SK-N-SH (cell line): ENCODE measurements at regions not wholly inside any gene's neighbourhood (a gene's known extent, or its start where the extent isn't known, plus 50 kb on each side); places are given as distances from the start of the nearest gene placed in this dataset.

Source experiments
- CTCF ChIA-PET: fragments of 300-600, 350-600 bp; formaldehyde crosslinking; extraction: SDS; loops from one replicate; lab custom pipeline; 2021; lab: Yijun Ruan, JAX
- POLR2A ChIA-PET: fragments of 350-600 bp; sonication (Branson Sonifier 250); formaldehyde crosslinking; extraction: SDS; loops from one replicate; lab custom pipeline; 2020; ENCODE audit warnings: antibody characterized with exemption, inconsistent platforms; lab: Yijun Ruan, JAX
- DNase-seq: peaks from one replicate; pipeline ENCODE4 v3.0.0; 2012
- H2AFZ ChIP-seq: fragments of 200-600 bp; sonication (generic); 2 replicates; pipeline ENCODE4 v1.8.1; 2016; ENCODE audit warnings: antibody characterized with exemption, mild to moderate bottlenecking, low read depth
- H3F3A ChIP-seq: fragments of 200-600 bp; sonication (generic); replicated peaks from 2 replicates; pipeline ENCODE3; 2016; ENCODE audit warnings: antibody characterized with exemption, mild to moderate bottlenecking; ENCODE audit not compliant: insufficient read depth
- H3K27ac ChIP-seq, 2 experiments: fragments of 200-500 bp in 1 of 2; fragments of 200-600 bp in 1 of 2; sonication (Bioruptor generic) in 1 of 2; sonication (generic), shearing (Covaris generic) in 1 of 2; 2 replicates each; pipeline versions ENCODE4 v1.5.1 to v1.6.1; 2014 to 2016; ENCODE audit warnings: low read depth in 2 of 2, inconsistent platforms in 1 of 2, low read length in 1 of 2, mild to moderate bottlenecking in 1 of 2, mixed read lengths in 1 of 2
- H3K27me3 ChIP-seq: fragments of 200-600 bp; sonication (generic), shearing (Covaris generic); 2 replicates; pipeline ENCODE4 v1.6.1; 2016; ENCODE audit warnings: mixed run types; ENCODE audit not compliant: insufficient read depth
- H3K36me3 ChIP-seq, 2 experiments: fragments of 200-500 bp in 1 of 2; fragments of 200-600 bp in 1 of 2; sonication (Bioruptor generic) in 1 of 2; sonication (generic) in 1 of 2; replicated peaks in 1 of 2; 2 replicates each; pipeline versions ENCODE3 to v1.5.1; 2014 to 2016; ENCODE audit warnings: low read length in 1 of 2, mild to moderate bottlenecking in 1 of 2; ENCODE audit not compliant: insufficient read depth in 2 of 2, control insufficient read depth in 1 of 2
- H3K4me1 ChIP-seq, 2 experiments: fragments of 200-500 bp in 1 of 2; fragments of 200-600 bp in 1 of 2; sonication (Bioruptor generic) in 1 of 2; sonication (generic), shearing (Covaris generic) in 1 of 2; 2 replicates each; pipeline versions ENCODE4 v1.5.1 to v1.6.1; 2014 to 2016; ENCODE audit warnings: low read depth in 1 of 2, low read length in 1 of 2, mixed run types in 1 of 2; ENCODE audit not compliant: insufficient read depth in 2 of 2, control insufficient read depth in 1 of 2
- H3K4me2 ChIP-seq: fragments of 200-600 bp; sonication (generic), shearing (Covaris generic); 2 replicates; pipeline ENCODE4 v1.6.1; 2017; ENCODE audit warnings: mixed run types
- H3K4me3 ChIP-seq, 2 experiments: fragments of 200-500 bp in 1 of 2; fragments of 200-600 bp in 1 of 2; sonication (Bioruptor generic) in 1 of 2; sonication (generic), shearing (Covaris generic) in 1 of 2; 2 replicates each; pipeline versions ENCODE4 v1.5.1 to v1.8.1; 2014 to 2016; ENCODE audit warnings: low read depth in 2 of 2, inconsistent platforms in 1 of 2, low read length in 1 of 2, mild to moderate bottlenecking in 1 of 2, mixed read lengths in 1 of 2, moderate library complexity in 1 of 2
- H3K79me2 ChIP-seq: fragments of 200-600 bp; sonication (generic); 2 replicates; pipeline ENCODE4 v1.8.1; 2017; ENCODE audit warnings: mild to moderate bottlenecking; ENCODE audit not compliant: insufficient read depth
- H3K9ac ChIP-seq: fragments of 200-600 bp; sonication (generic); 2 replicates; pipeline ENCODE4 v1.6.1; 2017; ENCODE audit warnings: mixed run types
- H3K9me2 ChIP-seq: fragments of 200-600 bp; sonication (generic); 2 replicates; pipeline ENCODE4 v1.6.1; 2017; ENCODE audit warnings: mixed run types
- H3K9me3 ChIP-seq: fragments of 200-600 bp; sonication (generic); 2 replicates; pipeline ENCODE4 v1.6.1; 2017; ENCODE audit warnings: mixed run types, mild to moderate bottlenecking, moderate library complexity
- H4K20me1 ChIP-seq: fragments of 200-600 bp; sonication (generic); 2 replicates; pipeline ENCODE4 v1.6.1; 2017; ENCODE audit warnings: mild to moderate bottlenecking, mixed run types; ENCODE audit not compliant: insufficient read depth
- EP300 ChIP-seq, 2 experiments: IDR thresholded peaks; 2 replicates each; pipeline versions ENCODE4 v1.4.0 to v1.6.1; 2012; ENCODE audit warnings: borderline replicate concordance in 1 of 2, low read depth in 1 of 2, low read length in 1 of 2
- FOSL2 ChIP-seq: IDR thresholded peaks from 2 replicates; pipeline ENCODE4 v1.4.0; 2012; ENCODE audit warnings: low read depth, mild to moderate bottlenecking, moderate library complexity, borderline replicate concordance
- FOXJ3 ChIP-seq: sonication (generic); formaldehyde crosslinking; IDR thresholded peaks from 2 replicates; pipeline ENCODE4 v1.5.1; 2020; ENCODE audit warnings: mild to moderate bottlenecking, missing genetic modification reagents
- FOXM1 ChIP-seq: IDR thresholded peaks from 2 replicates; pipeline ENCODE4 v1.4.0; 2012; ENCODE audit warnings: low read depth, mild to moderate bottlenecking
- GATA2 ChIP-seq: sonication (generic); formaldehyde crosslinking; IDR thresholded peaks from 2 replicates; pipeline ENCODE4 v1.5.0; 2020; ENCODE audit warnings: mild to moderate bottlenecking, missing genetic modification reagents
- JUND ChIP-seq: IDR thresholded peaks from 2 replicates; pipeline ENCODE4 v1.4.0; 2012
- MAX ChIP-seq: IDR thresholded peaks from 2 replicates; pipeline ENCODE4 v1.4.0; 2012; ENCODE audit warnings: low read depth
- MEF2A ChIP-seq: IDR thresholded peaks from 2 replicates; pipeline ENCODE4 v1.4.0; 2012; ENCODE audit warnings: low read depth, borderline replicate concordance
- NRF1 ChIP-seq: IDR thresholded peaks from 2 replicates; pipeline ENCODE4 v1.6.1; 2012; ENCODE audit warnings: low read depth, mild to moderate bottlenecking, low read length
- PBX3 ChIP-seq: IDR thresholded peaks from 2 replicates; pipeline ENCODE4; 2012
- RAD21 ChIP-seq: IDR thresholded peaks from 2 replicates; pipeline ENCODE4 v1.6.1; 2012; ENCODE audit warnings: mild to moderate bottlenecking, low read length
- RCOR1 ChIP-seq: fragments of 150-350 bp; IDR thresholded peaks from 2 replicates; pipeline ENCODE4 v1.6.1; 2017; ENCODE audit warnings: antibody characterized with exemption, low read length
- RXRA ChIP-seq: IDR thresholded peaks from 2 replicates; pipeline ENCODE4 v1.4.0; 2012; ENCODE audit warnings: low read depth, mild to moderate bottlenecking, borderline replicate concordance
- SIN3A ChIP-seq: IDR thresholded peaks from 2 replicates; pipeline ENCODE4 v1.6.1; 2012; ENCODE audit warnings: low read depth, mild to moderate bottlenecking, low read length, moderate library complexity, borderline replicate concordance
- SMC3 ChIP-seq: IDR thresholded peaks from 2 replicates; pipeline ENCODE4 v1.6.1; 2012; ENCODE audit warnings: low read depth, low read length, improper control_type of control experiment
- TAF1 ChIP-seq: IDR thresholded peaks from 2 replicates; pipeline ENCODE4 v1.6.1; 2012; ENCODE audit warnings: low read depth, mild to moderate bottlenecking, low read length, moderate library complexity, borderline replicate concordance
- TCF12 ChIP-seq: IDR thresholded peaks from 2 replicates; pipeline ENCODE4 v1.4.0; 2012
- TEAD4 ChIP-seq: IDR thresholded peaks from 2 replicates; pipeline ENCODE4 v1.4.0; 2012; ENCODE audit warnings: mild to moderate bottlenecking, borderline replicate concordance; ENCODE audit not compliant: insufficient read depth
- YY1 ChIP-seq: IDR thresholded peaks from 2 replicates; pipeline ENCODE4 v1.4.0; 2012; ENCODE audit warnings: low read depth, mild to moderate bottlenecking
- WGBS: methylation state at CpG from one replicate; pipeline ENCODE4 v1.1.6; 2017; ENCODE audit warnings: low lambda C conversion rate; 5-methylcytosine and 5-hydroxymethylcytosine counted together
- TF ChIP-seq, protein P1 (sequence below): fragments of 150-350 bp; IDR thresholded peaks from 2 replicates; pipeline ENCODE4 v1.6.1; 2016; ENCODE audit warnings: mild to moderate bottlenecking, low read depth, low read length
- TF ChIP-seq, protein P2 (sequence below): IDR thresholded peaks from 2 replicates; pipeline ENCODE4 v1.6.1; 2012; ENCODE audit warnings: mild to moderate bottlenecking, low read depth, low read length, moderate library complexity

- TF ChIP-seq TCF12 (peak; percentile 15; the same call in 1 of the 2 replicates), YY1 (no peak), TAF1 (no peak), MAX (no peak), RAD21 (no peak), JUND (peak; percentile 14; the same call in 1 of the 2 replicates), EP300 (IDR thresholded peaks at IDR 0.05; ENCODE audit: borderline replicate concordance in 1 of 2, low read depth in 1 of 2, low read length in 1 of 2) (peak in 1 of 2 experiments; percentile 8; a peak in 1 of 4 replicates), RXRA (no peak), TEAD4 (0 out of 2 replicates have a peak, but pooled peaks have one; percentile 30), FOXM1 (no peak), SMC3 (no peak), FOSL2 (no peak), PBX3 (no peak), MEF2A (no peak)
- TF ChIP-seq, protein P1, sequence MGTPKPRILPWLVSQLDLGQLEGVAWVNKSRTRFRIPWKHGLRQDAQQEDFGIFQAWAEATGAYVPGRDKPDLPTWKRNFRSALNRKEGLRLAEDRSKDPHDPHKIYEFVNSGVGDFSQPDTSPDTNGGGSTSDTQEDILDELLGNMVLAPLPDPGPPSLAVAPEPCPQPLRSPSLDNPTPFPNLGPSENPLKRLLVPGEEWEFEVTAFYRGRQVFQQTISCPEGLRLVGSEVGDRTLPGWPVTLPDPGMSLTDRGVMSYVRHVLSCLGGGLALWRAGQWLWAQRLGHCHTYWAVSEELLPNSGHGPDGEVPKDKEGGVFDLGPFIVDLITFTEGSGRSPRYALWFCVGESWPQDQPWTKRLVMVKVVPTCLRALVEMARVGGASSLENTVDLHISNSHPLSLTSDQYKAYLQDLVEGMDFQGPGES: no peak
These were observed 539.5 kb upstream of the FZD8 start (continued) for GRCh38 chr10:36181426-36182178.

DNA sequence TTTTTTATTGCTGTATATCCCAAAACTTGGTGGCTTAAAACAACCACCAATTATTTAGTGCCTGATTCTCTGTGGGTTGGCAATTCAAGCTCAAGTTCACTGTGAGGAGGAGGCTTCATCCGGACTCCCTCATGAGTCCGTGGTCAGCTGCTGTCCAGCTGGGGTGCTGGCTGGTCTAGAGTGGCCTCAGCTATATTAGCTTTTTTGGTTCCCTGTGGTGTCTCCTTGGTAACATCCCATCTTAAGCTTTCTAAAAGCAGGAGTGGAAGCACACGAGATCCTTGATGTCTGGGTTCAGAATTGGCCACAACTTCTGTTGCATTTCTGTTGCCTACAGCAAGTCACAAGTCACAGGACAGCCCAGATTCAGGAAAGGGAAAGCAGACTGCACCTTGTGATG lies 536.5 kb upstream of the FZD8 start:
- TF ChIP-seq MAX (no peak), RCOR1 (no peak), GATA2 (no peak), SIN3A (no peak), FOXJ3 (CRISPR knock-in tag) (no peak), NRF1 (no peak), RAD21 (no peak)
- TF ChIP-seq, protein P2, sequence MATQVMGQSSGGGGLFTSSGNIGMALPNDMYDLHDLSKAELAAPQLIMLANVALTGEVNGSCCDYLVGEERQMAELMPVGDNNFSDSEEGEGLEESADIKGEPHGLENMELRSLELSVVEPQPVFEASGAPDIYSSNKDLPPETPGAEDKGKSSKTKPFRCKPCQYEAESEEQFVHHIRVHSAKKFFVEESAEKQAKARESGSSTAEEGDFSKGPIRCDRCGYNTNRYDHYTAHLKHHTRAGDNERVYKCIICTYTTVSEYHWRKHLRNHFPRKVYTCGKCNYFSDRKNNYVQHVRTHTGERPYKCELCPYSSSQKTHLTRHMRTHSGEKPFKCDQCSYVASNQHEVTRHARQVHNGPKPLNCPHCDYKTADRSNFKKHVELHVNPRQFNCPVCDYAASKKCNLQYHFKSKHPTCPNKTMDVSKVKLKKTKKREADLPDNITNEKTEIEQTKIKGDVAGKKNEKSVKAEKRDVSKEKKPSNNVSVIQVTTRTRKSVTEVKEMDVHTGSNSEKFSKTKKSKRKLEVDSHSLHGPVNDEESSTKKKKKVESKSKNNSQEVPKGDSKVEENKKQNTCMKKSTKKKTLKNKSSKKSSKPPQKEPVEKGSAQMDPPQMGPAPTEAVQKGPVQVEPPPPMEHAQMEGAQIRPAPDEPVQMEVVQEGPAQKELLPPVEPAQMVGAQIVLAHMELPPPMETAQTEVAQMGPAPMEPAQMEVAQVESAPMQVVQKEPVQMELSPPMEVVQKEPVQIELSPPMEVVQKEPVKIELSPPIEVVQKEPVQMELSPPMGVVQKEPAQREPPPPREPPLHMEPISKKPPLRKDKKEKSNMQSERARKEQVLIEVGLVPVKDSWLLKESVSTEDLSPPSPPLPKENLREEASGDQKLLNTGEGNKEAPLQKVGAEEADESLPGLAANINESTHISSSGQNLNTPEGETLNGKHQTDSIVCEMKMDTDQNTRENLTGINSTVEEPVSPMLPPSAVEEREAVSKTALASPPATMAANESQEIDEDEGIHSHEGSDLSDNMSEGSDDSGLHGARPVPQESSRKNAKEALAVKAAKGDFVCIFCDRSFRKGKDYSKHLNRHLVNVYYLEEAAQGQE: no peak
- Histone ChIP-seq H3K79me2 (no peaks in the 10 kb centered on the region), H3K9me3 (no peaks in the 10 kb centered on the region), H4K20me1 (no peaks in the 10 kb centered on the region), H3K9me2 (no peaks in the 10 kb centered on the region), H3K4me2 (no peak overlapping the region), H2AFZ (no peak overlapping the region), H3F3A (peaks cover 6% of the 10 kb centered on the region), H3K27me3 (no peaks in the 10 kb centered on the region), H3K4me3 (no peak overlapping the region), H3K4me1 (peaks cover 0 to 17% of the 10 kb centered on the region in 2 experiments; a peak in 3 of 4 replicates), H3K27ac (no peak overlapping the region), H3K9ac (no peak overlapping the region), H3K36me3 (no peaks in the 10 kb centered on the region)
- CTCF ChIA-PET: interaction anchor here (0.6 kb wide), 1 partner anchor 80 kb away, joined by 3 read pairs; no protein-coding TSS in a partner anchor
- WGBS: 63% methylated on average over 1 of the region's 3 CpGs
- POLR2A ChIA-PET: no interaction called here
- DNase-seq: no peak
